GM18861 (cell line): ENCODE measurements at regions not wholly inside any gene's neighbourhood (a gene's known extent, or its start where the extent isn't known, plus 50 kb on each side); places are given as distances from the start of the nearest gene placed in this dataset.
"Not testable (repeated sequence)": the region's sequence is repeated elsewhere in the genome, so short reads cannot be mapped to it uniquely, and the experiment has no call there.

Experiments
- ATAC-seq: cut with Tn5 transposase; IDR thresholded peaks from one replicate; pipeline ENCODE4 v1.9.1; 2021; ENCODE audit not compliant: unreplicated experiment

- no peak for ATAC-seq
Measured at GRCh38 chr5:135102716-135103574, 68.9 kb upstream of the PITX1 start.

GRCh38 chr5:135100431-135100830, 66.4 kb upstream of the PITX1 start:
- no peak for ATAC-seq

GRCh38 chr5:135100011-135100410, 66.0 kb upstream of the PITX1 start:
- ATAC-seq: no peak

GRCh38 chr5:135097390-135097789, 63.4 kb upstream of the PITX1 start:
- no peak for ATAC-seq

GRCh38 chr5:135095871-135096270, 61.8 kb upstream of the PITX1 start:
- ATAC-seq: no peak

- no peak for ATAC-seq
Measured at GRCh38 chr5:135095052-135095715, 61.2 kb upstream of the PITX1 start.

GRCh38 chr5:135094339-135095051, 60.5 kb upstream of the PITX1 start:
- no peak for ATAC-seq

- not testable (repeated sequence) for ATAC-seq
Measured at GRCh38 chr5:135093483-135093882, 59.5 kb upstream of the PITX1 start.

- no peak for ATAC-seq
Measured at GRCh38 chr5:135092476-135092875, 58.4 kb upstream of the PITX1 start.

GRCh38 chr5:135091286-135091685, 57.3 kb upstream of the PITX1 start:
- no peak for ATAC-seq

- no peak for ATAC-seq
Measured at GRCh38 chr5:135089912-135090311, 55.9 kb upstream of the PITX1 start.

GRCh38 chr5:135088911-135089310, 54.9 kb upstream of the PITX1 start:
- no peak for ATAC-seq

GRCh38 chr5:135087950-135088349, 53.9 kb upstream of the PITX1 start:
- no peak for ATAC-seq

GRCh38 chr5:135085936-135086725, 52.1 kb upstream of the PITX1 start:
- ATAC-seq: no peak

- no peak for ATAC-seq
Measured at GRCh38 chr5:135085133-135085935, 51.3 kb upstream of the PITX1 start.
